HuH-7.5 (cell line): ENCODE measurements at regions not wholly inside any gene's neighbourhood (a gene's known extent, or its start where the extent isn't known, plus 50 kb on each side); places are given as distances from the start of the nearest gene placed in this dataset.

Source experiments
- DNase-seq: peaks from one replicate; pipeline ENCODE4 v3.0.0; 2011; ENCODE audit warnings: low spot score

- DNase-seq = no peak
Measured at GRCh38 chr2:223225266-223225665, 173.3 kb downstream of the KCNE4 start.

DNA sequence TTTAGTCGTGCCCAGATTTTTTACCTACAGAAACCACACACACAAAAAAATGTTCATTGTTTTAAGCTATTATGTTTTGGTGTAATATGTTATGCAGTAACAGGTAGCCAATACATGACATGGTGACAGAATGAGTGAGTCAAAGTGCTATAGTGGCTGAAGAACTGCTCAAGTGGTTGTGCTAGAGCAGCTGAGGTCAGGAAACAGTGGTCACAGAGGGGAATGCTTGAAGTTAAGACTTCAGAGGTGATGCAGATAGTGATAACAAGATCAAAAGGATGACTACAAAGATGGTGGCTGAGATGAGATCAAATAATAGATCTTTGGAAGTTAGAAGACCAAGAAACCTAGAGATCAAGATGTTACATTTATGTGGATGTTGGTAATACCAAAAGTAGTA lies 174.3 kb downstream of the KCNE4 start:
- DNase-seq = no peak

- no peak for DNase-seq
Measured at GRCh38 chr2:223227338-223227737, 175.3 kb downstream of the KCNE4 start.

GRCh38 chr2:223228871-223229270 lies 176.9 kb downstream of the KCNE4 start:
- DNase-seq = no peak

DNA sequence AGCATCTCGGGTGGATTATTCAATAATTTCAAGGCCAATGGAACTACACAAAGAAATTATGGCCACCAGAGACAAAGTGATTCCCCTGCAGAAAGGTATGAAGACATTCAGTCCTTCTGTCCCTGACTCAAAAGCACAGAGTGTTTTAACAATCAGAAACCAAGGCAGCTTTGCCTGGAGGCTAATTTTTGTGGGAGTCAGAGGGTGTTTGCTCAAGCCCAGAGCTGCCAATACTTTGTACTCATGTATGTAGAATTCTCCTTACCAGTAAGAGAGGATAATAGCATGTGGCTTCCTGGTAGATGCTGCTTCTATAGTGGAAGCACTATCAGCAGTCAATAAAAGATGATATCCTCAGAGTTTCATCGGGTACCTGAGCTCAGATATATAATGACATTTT lies 178.4 kb downstream of the KCNE4 start:
- no peak for DNase-seq

GRCh38 chr2:223232285-223232684 lies 180.3 kb downstream of the KCNE4 start:
- no peak for DNase-seq

DNA sequence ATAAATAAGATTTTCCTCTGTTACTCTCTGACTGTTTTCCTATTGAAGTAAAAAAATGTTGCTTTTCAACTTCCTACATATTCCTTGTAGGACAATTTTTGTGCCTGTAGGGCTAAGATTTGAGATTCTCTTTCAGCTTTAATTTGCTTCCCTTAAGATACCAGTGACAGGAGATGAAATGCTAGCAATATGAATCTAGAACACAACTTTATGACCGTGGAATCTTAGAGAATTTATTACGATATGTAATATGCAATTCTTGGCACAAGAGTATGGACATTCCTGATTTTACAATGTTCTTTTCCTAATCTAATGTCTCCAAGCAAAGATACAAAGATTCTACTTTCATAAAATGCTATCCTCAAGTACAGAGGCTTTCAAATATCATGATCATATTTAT lies 180.9 kb downstream of the KCNE4 start:
- no peak for DNase-seq

DNA sequence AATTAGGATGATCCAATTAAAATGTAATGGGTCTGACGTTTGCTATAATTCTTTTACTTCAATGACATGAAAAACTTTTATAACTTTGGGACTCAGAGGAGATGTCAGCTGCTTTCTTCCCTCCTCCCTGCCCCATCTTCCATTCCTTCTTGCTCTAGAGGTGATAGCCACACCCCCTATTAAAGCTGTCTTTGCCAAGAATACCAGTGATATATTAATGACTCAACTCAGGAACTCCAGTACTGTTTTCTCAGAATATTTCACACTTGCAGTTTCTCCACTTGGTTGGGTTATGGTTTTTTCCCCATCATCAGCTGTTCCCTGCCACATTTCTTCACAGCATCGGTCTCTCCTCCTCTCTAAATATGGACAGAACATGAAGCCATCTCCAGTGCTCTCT lies 184.0 kb downstream of the KCNE4 start:
- DNase-seq = no peak

DNA sequence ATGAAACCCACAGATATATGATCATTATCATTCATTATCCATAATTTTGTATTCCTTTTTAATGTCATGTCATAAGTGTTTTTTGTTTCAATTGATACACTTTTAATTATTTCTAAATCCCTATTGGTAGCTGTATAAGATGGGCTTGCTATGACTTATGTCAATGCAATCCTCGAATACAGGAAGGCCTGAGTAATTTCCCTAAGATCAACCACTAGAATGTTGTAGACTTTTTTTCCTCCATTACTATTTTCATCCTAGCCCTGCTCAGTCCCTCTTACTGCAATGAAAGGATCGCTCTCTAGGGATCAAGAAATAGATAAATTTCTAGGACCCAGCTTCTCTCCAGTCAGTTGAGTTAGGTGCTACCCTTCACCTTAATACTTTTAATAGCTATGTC lies 186.3 kb downstream of the KCNE4 start:
- no peak for DNase-seq

DNA sequence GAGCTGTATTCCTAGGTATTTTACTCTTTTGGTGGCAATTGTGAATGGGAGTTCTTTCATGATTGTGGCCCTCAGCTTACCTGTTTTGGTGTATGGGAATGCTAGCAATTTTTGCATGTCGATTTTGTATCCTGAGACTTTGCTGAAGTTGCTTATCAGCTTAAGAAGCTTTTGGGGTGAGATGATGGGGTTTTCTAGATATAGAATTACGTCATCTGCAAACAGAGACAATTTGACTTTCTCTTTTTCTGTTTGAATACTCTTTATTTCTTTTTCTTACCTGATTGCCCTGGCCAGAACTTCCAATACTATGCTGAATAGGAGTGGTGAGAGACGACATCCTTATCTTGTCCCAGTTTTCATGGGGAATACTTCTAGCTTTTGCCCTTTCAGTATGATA lies 191.2 kb downstream of the KCNE4 start:
- DNase-seq = no peak

DNA sequence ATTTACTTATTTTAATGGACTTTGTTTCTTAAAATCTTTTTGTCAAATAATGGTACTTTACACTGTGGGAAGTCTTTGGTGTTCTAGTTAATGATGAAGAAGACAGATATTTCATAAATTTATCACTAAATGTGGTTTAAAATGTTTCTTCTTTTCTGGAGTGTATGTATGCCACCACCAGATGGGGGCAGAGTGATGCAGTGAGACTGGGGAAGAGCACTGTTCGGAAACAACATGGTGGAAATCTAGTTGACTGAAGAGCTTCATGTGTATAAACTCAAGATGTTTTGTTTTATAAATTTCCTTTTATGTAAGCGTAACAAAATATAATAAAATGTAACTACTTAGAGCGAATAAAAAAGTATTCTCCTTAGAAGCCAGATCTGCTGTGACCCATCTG lies 195.1 kb downstream of the KCNE4 start:
- DNase-seq = peak; percentile 12

GRCh38 chr2:223251656-223252229 lies 199.8 kb downstream of the KCNE4 start:
- DNase-seq = no peak

- no peak for DNase-seq
Measured at GRCh38 chr2:223260681-223261080, 208.7 kb downstream of the KCNE4 start.

DNA sequence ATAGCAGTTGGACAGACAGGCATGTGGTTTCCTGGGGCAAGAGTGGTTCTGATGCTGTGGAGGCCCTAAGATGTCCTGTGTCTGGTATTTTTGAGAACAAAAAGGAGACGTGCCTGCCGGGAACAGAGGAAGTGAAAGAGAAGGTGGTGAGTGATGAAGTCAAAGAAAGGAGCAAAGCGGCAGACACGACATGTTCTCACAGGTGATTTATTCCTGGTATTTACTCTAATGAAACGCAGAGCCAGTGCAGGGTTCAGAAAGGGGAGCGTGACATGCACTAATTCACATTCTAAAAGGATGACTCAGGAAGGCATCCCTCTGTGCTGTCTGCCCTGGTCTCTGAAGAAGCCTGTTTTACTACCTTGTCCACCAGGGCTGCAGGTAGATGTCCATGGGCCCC lies 211.0 kb downstream of the KCNE4 start:
- DNase-seq = no peak

DNA sequence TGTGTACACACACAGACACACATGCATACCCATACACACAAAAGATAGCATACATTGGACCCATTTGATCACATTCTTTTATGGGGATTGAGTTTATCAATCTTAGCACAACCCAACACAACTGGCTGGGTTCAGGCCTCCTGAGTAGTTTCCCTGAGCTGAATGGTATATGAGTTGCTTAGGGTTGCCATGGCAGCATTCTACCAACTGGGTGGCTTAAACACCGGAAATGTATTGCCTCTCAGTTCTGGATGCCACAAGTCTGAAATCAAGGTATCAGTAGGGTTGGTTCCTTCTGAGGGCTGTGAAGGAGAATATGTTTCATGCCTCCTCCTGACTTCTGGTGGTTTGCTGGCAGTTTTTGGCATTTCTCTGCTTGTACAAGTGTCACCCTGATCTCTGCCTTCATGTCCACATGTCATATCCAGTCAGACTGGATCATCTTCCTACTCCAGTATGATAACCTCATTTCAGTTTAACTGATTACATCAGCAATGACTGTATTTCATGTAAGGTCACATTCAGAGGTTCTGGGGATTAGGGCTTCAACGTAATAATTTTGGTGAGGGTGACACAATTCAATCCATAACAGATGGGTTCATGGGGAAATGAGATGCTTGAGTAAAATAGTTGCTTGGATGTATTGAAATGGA lies 212.7 kb downstream of the KCNE4 start:
- no peak for DNase-seq

- DNase-seq = no peak
Measured at GRCh38 chr2:223267160-223267951, 215.4 kb downstream of the KCNE4 start.

- DNase-seq = no peak
Measured at GRCh38 chr2:223269386-223269785, 217.4 kb downstream of the KCNE4 start.

DNA sequence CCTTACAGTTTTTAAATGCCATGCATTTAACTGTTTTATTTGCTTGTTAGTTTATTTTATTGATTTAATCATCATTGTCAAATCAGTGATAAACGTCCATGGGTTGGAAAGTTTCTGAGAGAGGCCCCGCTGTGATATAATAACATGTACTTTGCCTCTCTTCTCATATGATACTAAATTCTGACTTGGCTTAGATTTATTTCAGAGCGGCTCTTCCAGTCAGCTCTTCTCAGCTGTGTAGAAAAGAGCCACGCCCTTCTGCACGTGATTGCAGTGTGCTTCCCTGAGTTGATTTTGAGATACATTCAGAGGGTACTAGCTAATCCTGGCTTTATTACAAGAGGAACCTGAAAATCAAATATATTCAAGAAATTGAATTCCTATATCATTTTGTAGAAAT lies 218.6 kb downstream of the KCNE4 start:
- no peak for DNase-seq

- DNase-seq = no peak
Measured at GRCh38 chr2:223273995-223274394, 222.0 kb downstream of the KCNE4 start.

- no peak for DNase-seq
Measured at GRCh38 chr2:223282221-223282620, 230.2 kb downstream of the KCNE4 start.

DNA sequence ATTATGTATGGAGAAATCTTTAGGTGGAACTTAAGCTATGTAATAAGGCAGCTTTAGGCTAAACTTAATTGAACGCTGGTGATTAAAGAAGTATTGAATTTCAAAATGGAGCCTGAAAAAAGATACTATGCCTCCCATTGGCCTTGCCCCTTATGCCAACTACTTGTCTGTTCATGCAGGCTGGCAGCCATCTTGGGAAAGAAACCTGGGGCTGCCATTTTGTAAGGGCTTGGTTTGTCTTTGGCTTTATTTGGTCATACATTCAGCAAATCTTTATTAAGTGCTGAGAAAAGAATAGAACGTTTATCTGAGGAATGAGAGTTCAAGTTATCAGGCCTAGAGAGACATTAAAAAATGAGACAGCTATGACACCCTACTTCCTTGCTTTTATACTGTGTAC lies 231.3 kb downstream of the KCNE4 start:
- no peak for DNase-seq

- DNase-seq = no peak
Measured at GRCh38 chr2:223283771-223284170, 231.8 kb downstream of the KCNE4 start.
